Activated CD4-positive, alpha-beta T cell treated with anti-CD3 and anti-CD28 coated beads for 36 hours (primary cell): ENCODE measurements at regions not wholly inside any gene's neighbourhood (a gene's known extent, or its start where the extent isn't known, plus 50 kb on each side); places are given as distances from the start of the nearest gene placed in this dataset. TPM values are rescaled to one million over a fixed set of nuclear protein-coding genes. Genes with fewer than 3 reads are reported as not detected.

Experiments
- microRNA-seq: library from miRNA; unstranded; fragments of <30 nt; microRNA quantifications from one replicate; pipeline ENCODE4 v1.2.0, GENCODE V29; 2021; ENCODE audit warnings: borderline replicate concordance

Small RNAs in the stretch of these regions (microRNA-seq; reads per million reads assigned to microRNA genes)
- not detected for gene MIR548A1
